K562 (cell line): ENCODE measurements at regions not wholly inside any gene's neighbourhood (a gene's known extent, or its start where the extent isn't known, plus 50 kb on each side); places are given as distances from the start of the nearest gene placed in this dataset.

ENCODE experiments used
- ETV5 ChIP-seq: sonication (generic); formaldehyde crosslinking; IDR thresholded peaks from 2 replicates; pipeline ENCODE4 v1.4.0; 2020; ENCODE audit warnings: low read depth, mild to moderate bottlenecking, missing genetic modification reagents
- NR2C2 ChIP-seq, 2 experiments: fragments of 200-800 bp in 1 of 2; sonication (Bioruptor generic) in 1 of 2; sonication (generic) in 1 of 2; formaldehyde crosslinking in 1 of 2; IDR thresholded peaks; 2 replicates each; pipeline versions ENCODE4 v1.6.1 to v1.8.0; 2016 to 2022; ENCODE audit warnings: mild to moderate bottlenecking in 1 of 2, missing compliant biosample characterization in 1 of 2, missing genetic modification characterization in 1 of 2, missing genetic modification reagents in 1 of 2
- SAP30 ChIP-seq: fragments of 200-600 bp; sonication (generic); IDR thresholded peaks from 2 replicates; pipeline ENCODE4 v1.6.1; 2012; ENCODE audit warnings: borderline replicate concordance, low read depth, mild to moderate bottlenecking, moderate library complexity, low read length, control low read depth, inconsistent platforms; ENCODE audit not compliant: insufficient read depth, poor library complexity, severe bottlenecking
- ZFP1 ChIP-seq: fragments of 450-650 bp; formaldehyde crosslinking; IDR thresholded peaks from 2 replicates; pipeline ENCODE4 v1.4.0; 2020; ENCODE audit warnings: mild to moderate bottlenecking, mixed read lengths
- ZNF224 ChIP-seq: sonication (generic); formaldehyde crosslinking; IDR thresholded peaks from 2 replicates; pipeline ENCODE4 v1.8.0; 2022; ENCODE audit warnings: mild to moderate bottlenecking, missing genetic modification reagents
- ZNF277 ChIP-seq: fragments of 250-450 bp; sonication (Bioruptor Pico); IDR thresholded peaks from 2 replicates; pipeline ENCODE4 v1.8.0; 2022; ENCODE audit warnings: inconsistent platforms, mild to moderate bottlenecking, moderate library complexity, borderline replicate concordance
- TF ChIP-seq, protein P1 (sequence below): sonication (generic); formaldehyde crosslinking; IDR thresholded peaks from 2 replicates; pipeline ENCODE4 v1.8.0; 2022; ENCODE audit warnings: mild to moderate bottlenecking, missing genetic modification reagents
- TF ChIP-seq, protein P2 (sequence below), 3 experiments: fragments of 200-800 bp in 1 of 3; sonication (Bioruptor generic) in 1 of 3; sonication (generic) in 1 of 3; formaldehyde crosslinking in 1 of 3; IDR thresholded peaks; 2 replicates each; pipeline versions ENCODE4 v1.6.1 to v1.8.0; 2016 to 2022; ENCODE audit warnings: mild to moderate bottlenecking in 2 of 3, missing compliant biosample characterization in 2 of 3, missing genetic modification characterization in 2 of 3, missing genetic modification reagents in 1 of 3

DNA sequence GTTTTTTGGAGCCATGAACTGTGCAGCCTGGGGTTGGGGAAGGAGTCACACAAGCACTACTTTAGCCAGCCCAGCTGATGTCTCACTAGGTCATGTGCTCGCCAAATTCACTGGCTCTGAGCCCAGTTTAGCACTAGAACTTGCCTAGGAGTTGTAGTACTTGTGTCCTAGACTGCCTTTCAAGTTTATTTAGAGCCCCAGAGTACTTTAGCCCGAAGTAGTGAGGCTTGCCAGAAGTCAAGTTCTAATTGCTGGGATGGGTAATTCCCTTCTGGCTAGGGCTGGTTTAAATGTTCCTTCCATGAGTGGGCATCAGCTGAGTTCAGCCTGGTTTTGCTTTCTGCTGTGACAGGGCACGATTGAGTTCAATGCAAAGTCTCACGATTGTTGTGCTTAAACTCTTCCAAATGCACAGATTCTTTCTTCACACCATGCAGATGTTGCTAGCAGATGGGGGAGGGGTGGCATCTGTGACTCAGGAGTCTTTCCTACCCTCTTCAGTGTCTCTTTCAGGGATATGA is 228.2 kb upstream of the ZPLD1 start (continued):
- TF ChIP-seq, protein P1, sequence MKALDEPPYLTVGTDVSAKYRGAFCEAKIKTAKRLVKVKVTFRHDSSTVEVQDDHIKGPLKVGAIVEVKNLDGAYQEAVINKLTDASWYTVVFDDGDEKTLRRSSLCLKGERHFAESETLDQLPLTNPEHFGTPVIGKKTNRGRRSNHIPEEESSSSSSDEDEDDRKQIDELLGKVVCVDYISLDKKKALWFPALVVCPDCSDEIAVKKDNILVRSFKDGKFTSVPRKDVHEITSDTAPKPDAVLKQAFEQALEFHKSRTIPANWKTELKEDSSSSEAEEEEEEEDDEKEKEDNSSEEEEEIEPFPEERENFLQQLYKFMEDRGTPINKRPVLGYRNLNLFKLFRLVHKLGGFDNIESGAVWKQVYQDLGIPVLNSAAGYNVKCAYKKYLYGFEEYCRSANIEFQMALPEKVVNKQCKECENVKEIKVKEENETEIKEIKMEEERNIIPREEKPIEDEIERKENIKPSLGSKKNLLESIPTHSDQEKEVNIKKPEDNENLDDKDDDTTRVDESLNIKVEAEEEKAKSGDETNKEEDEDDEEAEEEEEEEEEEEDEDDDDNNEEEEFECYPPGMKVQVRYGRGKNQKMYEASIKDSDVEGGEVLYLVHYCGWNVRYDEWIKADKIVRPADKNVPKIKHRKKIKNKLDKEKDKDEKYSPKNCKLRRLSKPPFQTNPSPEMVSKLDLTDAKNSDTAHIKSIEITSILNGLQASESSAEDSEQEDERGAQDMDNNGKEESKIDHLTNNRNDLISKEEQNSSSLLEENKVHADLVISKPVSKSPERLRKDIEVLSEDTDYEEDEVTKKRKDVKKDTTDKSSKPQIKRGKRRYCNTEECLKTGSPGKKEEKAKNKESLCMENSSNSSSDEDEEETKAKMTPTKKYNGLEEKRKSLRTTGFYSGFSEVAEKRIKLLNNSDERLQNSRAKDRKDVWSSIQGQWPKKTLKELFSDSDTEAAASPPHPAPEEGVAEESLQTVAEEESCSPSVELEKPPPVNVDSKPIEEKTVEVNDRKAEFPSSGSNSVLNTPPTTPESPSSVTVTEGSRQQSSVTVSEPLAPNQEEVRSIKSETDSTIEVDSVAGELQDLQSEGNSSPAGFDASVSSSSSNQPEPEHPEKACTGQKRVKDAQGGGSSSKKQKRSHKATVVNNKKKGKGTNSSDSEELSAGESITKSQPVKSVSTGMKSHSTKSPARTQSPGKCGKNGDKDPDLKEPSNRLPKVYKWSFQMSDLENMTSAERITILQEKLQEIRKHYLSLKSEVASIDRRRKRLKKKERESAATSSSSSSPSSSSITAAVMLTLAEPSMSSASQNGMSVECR, result no peak
- TF ChIP-seq SAP30 (no peak), NR2C2 (CRISPR knock-in tag; IDR thresholded peaks at IDR 0.05) (no peak), NR2C2 (tag; IDR thresholded peaks at IDR 0.05) (no peak), ETV5 (CRISPR knock-in tag) (no peak), ZNF277 (CRISPR knock-in tag) (no peak), ZFP1 (CRISPR knock-in tag) (no peak), ZNF224 (no peak)
- TF ChIP-seq, protein P2, sequence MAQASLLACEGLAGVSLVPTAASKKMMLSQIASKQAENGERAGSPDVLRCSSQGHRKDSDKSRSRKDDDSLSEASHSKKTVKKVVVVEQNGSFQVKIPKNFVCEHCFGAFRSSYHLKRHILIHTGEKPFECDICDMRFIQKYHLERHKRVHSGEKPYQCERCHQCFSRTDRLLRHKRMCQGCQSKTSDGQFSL (CRISPR knock-in tag; IDR thresholded peaks at IDR 0.05), result no peak
- TF ChIP-seq, protein P2 (tag; IDR thresholded peaks at IDR 0.05), result no peak
